Peyer's patch (tissue), 4 donors: ENCODE measurements at regions not wholly inside any gene's neighbourhood (a gene's known extent, or its start where the extent isn't known, plus 50 kb on each side); places are given as distances from the start of the nearest gene placed in this dataset.
"Not testable (repeated sequence)": the region's sequence is repeated elsewhere in the genome, so short reads cannot be mapped to it uniquely, and the experiment has no call there.

Experiments used
- DNase-seq, 3 donors: peaks; one replicate each; pipeline ENCODE4 v3.0.0-alpha.2; 2017 to 2019
- H3K27ac ChIP-seq, 4 donors: fragments of 200-600 bp; sonication (generic); one replicate each; pipeline ENCODE4 v1.5.1; 2016 to 2019
- H3K27me3 ChIP-seq, 2 donors: fragments of 200-600 bp; sonication (generic); one replicate each; pipeline ENCODE4 v1.5.1; 2019
- H3K36me3 ChIP-seq, 3 donors: fragments of 200-600 bp; sonication (generic); one replicate each; pipeline ENCODE4 v1.5.1; 2016 to 2019
- H3K4me1 ChIP-seq, 4 donors: fragments of 200-600 bp; sonication (generic); one replicate each; pipeline ENCODE4 v1.5.1; 2016 to 2019
- H3K4me3 ChIP-seq, 4 donors: fragments of 200-600 bp; sonication (generic); 1 replicate in 3 of 4; 2 replicates in 1 of 4; pipeline ENCODE4 v1.5.1; 2016 to 2019; ENCODE audit warnings: mild to moderate bottlenecking in 1 of 4
- H3K9me3 ChIP-seq, 4 donors: fragments of 200-600 bp; sonication (generic); one replicate each; pipeline ENCODE4 v1.5.1; 2016 to 2019; ENCODE audit warnings: mild to moderate bottlenecking in 1 of 4
- CTCF ChIP-seq, 6 experiments: fragments of 450-650 bp in 4 of 6; fragments of 200-600 bp in 2 of 6; sonication (generic) in 1 of 6; IDR thresholded peaks; one replicate each; pipeline ENCODE4 v1.5.1; 2017 to 2019; ENCODE audit warnings: antibody characterized with exemption in 6 of 6, mild to moderate bottlenecking in 3 of 6, moderate library complexity in 1 of 6
- POLR2A ChIP-seq, 2 donors: fragments of 450-650 bp; IDR thresholded peaks; one replicate each; pipeline ENCODE4 v1.5.1; 2017; ENCODE audit warnings: antibody characterized with exemption in 2 of 2, mild to moderate bottlenecking in 2 of 2, moderate library complexity in 2 of 2

DNA sequence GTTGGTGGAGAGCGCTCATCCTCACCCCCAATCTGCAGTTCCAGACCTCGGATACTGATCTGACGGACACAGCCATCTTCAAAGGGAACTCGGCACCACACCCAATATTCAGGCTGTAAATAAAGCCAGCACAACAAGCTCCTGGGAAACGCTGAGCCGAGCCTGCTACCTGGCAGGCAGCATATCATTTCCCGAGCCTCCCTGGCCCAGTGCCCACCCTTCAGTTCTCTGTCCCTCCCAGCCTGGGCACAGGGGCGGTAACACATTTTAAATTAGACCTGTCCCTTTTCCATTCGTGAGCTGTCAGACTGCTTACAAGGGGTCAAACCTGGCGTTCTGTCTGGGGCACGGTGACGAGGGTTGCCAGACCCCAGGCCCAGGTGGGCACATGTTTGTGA lies 250.5 kb downstream of the ARHGAP12 start:
- peaks cover 0 to 7% (median 0%) of the 10 kb centered on the region in 4 donors for H3K9me3 ChIP-seq
- H3K36me3 ChIP-seq, result no peaks in the 10 kb centered on the region
- H3K27ac ChIP-seq, result no peak overlapping the region
- H3K27me3 ChIP-seq, result no peaks in the 10 kb centered on the region
- TF ChIP-seq CTCF (IDR thresholded peaks at IDR 0.05), result no peak
- no peak overlapping the region for H3K4me3 ChIP-seq
- no peak for DNase-seq
- H3K4me1 ChIP-seq, result no peaks in the 10 kb centered on the region

DNA sequence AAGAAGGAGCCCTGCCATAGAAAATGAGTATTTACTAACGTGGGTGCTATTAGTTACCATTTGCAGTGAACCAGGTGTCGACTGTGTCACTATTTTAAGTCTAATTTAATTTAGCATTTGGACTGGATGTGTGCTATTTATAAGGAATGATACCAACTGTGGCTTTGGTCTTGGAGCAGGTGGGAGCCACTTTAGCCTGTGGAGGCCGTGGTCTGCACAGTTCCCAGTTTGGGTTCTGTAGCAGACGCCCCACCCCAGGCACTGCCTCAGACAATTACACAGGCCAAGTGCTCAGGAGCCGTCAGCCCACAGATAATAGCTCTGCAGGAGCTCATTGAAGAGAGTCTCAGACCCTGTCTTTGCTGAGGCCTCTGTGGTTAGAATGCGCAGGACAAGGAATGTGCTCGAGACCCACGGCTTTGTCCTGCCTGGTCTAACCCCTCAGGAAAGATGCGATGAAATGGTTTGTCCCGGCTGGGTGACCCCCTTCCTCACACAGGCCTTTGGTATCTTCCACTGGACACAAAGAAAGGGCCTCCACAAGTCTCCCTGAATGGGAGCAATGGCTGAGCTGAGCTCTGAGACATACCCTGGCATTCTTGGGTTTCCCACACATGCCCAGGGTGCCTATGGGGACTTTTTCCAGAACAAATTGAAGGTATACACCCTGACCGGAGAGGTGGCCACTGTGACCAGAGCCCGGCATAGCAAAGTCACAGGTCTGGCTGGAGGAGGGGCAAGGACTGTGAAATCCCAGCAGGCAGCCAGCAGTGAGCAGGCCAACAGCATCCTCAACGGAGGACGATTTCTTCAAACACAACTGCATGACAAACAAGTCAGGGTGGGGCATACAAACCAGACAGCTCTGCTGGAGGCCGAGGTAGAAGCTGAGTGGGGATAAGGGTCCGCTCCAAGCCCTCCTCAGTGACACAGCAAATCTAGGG lies 251.2 kb downstream of the ARHGAP12 start:
- no peak for DNase-seq
- no peaks in the 10 kb centered on the region for H3K36me3 ChIP-seq
- TF ChIP-seq POLR2A (IDR thresholded peaks at IDR 0.05), result no peak
- TF ChIP-seq CTCF (IDR thresholded peaks at IDR 0.05), result no peak
- no peaks in the 10 kb centered on the region for H3K27me3 ChIP-seq
- H3K9me3 ChIP-seq, result peaks cover 0 to 4% (median 0%) of the 10 kb centered on the region in 4 donors
- H3K27ac ChIP-seq, result no peak overlapping the region
- H3K4me1 ChIP-seq, result no peaks in the 10 kb centered on the region
- H3K4me3 ChIP-seq, result no peak overlapping the region

- TF ChIP-seq POLR2A (IDR thresholded peaks at IDR 0.05) (no peak), CTCF (IDR thresholded peaks at IDR 0.05) (no peak)
- H3K27me3 ChIP-seq, result no peaks in the 10 kb centered on the region
- no peaks in the 10 kb centered on the region for H3K4me1 ChIP-seq
- no peak overlapping the region for H3K27ac ChIP-seq
- H3K36me3 ChIP-seq, result no peaks in the 10 kb centered on the region
- no peaks in the 10 kb centered on the region for H3K9me3 ChIP-seq
- no peak overlapping the region for H3K4me3 ChIP-seq
- DNase-seq, result no peak
These were observed 252.9 kb downstream of the ARHGAP12 start for GRCh38 chr10:31675726-31676125.

DNA sequence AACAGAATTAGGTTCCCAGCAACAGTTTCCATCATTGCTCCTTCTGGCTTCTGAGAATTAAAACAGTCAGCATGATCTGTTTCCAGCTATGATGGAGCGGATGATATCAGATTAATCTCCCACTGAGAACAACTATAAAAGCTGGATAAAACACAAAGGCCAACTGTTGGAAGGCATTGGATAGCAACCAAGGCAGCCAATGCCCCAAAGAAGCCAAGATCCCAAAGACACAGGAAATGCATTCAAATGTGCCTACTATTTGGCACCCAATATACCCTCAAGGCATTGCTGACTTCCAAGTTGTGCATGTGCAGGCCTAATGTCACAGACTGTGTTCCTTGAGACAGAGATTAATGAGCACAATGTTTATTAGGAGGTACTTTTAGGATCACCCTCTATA lies 259.3 kb downstream of the ARHGAP12 start:
- no peaks in the 10 kb centered on the region for H3K9me3 ChIP-seq
- H3K36me3 ChIP-seq, result no peaks in the 10 kb centered on the region
- no peak overlapping the region for H3K27ac ChIP-seq
- no peaks in the 10 kb centered on the region for H3K27me3 ChIP-seq
- no peak for DNase-seq
- H3K4me1 ChIP-seq, result no peaks in the 10 kb centered on the region
- no peak for TF ChIP-seq CTCF (IDR thresholded peaks at IDR 0.05)
- no peak for TF ChIP-seq POLR2A (IDR thresholded peaks at IDR 0.05)
- no peak overlapping the region for H3K4me3 ChIP-seq

DNA sequence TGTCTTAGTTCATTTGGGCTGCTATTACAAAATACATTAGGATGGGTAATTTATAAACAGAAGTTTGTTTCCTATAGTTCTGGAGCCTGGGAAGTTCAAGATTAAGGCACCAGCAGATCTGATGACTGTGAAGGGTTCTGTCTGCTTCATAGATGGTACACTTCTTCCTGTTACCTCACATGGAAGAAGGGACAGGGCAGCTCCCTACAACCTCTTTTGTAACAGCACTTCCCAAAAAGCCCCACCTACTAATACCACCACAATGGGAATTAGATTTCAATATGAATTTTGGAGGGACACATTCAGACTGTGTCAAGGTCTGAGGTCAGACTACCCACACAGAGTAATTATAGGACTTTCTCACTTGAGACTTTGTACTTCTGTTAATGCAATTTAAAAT lies 260.3 kb downstream of the ARHGAP12 start:
- H3K4me1 ChIP-seq, result no peaks in the 10 kb centered on the region
- no peak overlapping the region for H3K27ac ChIP-seq
- H3K9me3 ChIP-seq, result no peaks in the 10 kb centered on the region
- DNase-seq, result no peak
- no peaks in the 10 kb centered on the region for H3K27me3 ChIP-seq
- H3K36me3 ChIP-seq, result no peaks in the 10 kb centered on the region
- TF ChIP-seq CTCF (IDR thresholded peaks at IDR 0.05) (no peak), POLR2A (IDR thresholded peaks at IDR 0.05) (no peak)
- H3K4me3 ChIP-seq, result no peak overlapping the region

DNA sequence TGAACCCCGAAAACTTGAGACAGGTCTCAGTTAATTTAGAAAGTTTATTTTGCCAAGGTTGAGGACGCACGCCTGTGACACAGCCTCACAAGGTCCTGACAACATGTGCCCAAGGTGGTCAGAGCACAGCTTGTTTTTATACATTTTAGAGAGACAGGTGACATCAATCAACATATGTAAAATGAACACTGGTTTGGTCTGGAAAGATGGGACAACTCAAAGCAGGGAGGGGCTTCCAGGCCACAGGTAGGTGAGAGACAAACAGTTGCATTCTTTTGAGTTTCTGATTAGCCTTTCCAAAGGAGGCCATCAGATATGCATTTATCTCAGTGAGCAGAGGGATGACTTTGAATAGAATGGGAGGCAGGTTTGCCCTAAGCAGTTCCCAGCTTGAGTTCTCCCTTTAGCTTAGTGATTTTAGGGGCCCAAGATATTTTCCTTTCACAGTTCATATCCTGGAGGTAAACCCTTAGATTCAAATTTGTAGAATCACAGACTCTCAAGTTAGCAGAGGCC lies 262.8 kb downstream of the ARHGAP12 start:
- not testable (repeated sequence) for H3K27me3 ChIP-seq, H3K9me3 ChIP-seq, H3K27ac ChIP-seq, H3K4me1 ChIP-seq, DNase-seq, H3K36me3 ChIP-seq, H3K4me3 ChIP-seq
